GM19452 (cell line): ENCODE measurements at regions not wholly inside any gene's neighbourhood (a gene's known extent, or its start where the extent isn't known, plus 50 kb on each side); places are given as distances from the start of the nearest gene placed in this dataset.

Source experiments
- ATAC-seq: cut with Tn5 transposase; IDR thresholded peaks from one replicate; pipeline ENCODE4 v1.9.1; 2021; ENCODE audit not compliant: unreplicated experiment

DNA sequence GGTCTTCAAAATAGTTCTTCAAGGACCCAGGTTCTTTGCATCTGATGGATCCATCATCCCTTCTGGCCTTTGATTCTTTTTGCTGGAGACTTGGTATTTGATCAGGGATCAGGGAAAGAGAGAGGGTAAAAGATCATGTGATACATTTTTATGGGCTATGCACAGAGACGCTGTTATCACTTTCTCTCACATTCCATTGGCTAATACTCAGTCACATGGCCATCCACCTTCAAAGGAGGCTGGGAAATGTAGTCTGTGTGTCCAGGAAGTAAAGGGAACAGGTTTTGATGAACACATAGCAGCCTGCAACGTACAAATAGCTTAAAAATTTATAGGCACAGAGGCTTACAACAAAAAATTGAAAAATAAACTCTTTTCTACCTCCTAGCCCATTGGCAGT lies 629.6 kb upstream of the FANCL start:
- ATAC-seq = no peak

DNA sequence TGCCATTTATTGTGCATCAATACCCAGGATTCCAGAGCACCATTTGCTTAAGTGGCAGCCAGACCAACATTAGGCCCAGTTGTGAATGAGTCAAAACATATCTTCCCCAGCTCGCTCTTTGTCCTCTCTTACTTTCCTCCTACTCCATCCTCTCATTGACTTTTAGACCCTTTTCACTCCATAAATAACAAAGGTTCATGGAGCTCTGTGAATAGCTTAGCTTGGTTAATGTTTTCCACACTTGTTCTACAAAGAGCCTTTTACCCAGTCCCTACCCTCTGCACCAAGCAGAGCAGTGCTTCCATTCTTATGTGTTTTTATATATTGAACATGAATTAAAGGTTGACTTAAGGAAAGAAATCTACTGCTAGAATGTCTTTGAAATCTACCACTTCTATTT lies 625.8 kb upstream of the FANCL start:
- no peak for ATAC-seq

DNA sequence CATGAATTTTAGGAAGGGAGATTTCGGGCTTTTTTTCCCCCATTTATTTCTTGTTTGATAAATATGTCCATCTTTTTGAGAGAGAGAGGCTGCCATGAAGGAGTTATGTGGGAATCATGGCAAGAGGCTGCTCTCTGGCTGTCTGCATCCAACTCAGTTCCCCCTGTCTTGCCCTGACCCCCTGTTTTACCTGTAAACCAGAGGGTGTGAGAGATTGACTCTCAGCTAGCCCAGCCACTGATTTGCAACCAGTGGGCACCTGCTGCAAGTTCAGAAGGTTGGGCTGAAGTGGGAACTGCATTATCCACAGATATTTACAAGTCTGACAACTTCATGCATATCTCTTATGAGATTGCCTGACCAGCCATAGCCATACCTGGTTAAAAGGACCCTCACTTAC lies 625.4 kb upstream of the FANCL start:
- no peak for ATAC-seq

DNA sequence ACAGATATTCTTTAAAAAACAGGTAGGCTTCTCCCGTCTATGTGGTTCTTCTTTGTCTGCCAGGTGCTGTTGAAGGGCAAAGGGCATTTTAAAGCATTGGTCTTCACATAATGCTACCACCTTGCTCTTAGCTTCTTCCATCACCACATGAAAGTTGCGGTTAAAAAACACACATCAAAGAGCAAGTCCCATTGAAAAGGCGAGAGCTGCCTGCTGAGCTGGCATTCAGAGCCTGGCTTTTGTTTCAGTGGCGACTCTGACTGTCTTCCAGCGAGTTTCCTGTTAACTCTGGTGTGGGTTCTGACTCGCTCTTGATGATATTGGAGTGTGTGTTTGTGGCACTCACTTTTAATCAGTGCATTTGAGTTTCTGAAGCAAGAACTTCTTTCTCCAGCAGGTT lies 624.9 kb upstream of the FANCL start:
- no peak for ATAC-seq

DNA sequence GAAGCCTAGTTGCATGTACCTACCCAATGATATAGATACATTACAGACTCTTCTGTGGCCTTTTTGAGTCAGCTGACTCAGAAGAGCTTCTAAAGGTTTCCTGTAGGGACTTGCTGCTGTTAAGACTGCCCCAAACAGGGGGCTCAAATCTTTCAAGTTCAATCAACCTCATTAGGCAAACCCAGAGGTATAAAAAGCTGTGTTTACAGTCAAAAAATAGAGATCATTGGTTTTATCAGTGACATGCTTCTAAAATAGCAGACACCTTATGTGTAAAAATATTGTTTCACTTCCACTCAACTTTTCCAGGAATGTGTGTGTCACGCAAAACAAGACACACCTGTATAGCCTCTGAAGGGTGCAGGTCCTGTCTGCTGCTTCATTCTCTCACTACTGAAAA lies 624.3 kb upstream of the FANCL start:
- peak; percentile 47 for ATAC-seq

DNA sequence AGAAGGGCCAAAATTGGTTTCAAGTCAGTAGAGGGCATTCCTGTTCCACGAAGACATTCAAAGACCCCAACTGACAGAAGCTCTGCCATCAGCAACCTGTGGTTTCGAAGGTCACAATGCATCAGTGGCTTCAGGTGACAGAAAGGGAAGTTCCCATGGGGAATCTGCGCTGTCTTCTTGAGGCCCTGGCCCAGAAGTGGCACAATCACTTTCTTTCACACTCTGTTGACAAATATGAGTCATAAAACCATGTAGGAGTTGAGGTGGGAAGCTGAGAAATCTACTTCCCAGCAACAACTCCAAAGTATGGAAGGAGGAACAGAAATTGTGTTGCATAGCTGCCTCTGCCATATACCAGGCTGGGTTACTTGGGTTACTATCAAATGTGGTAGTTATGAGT lies 621.1 kb upstream of the FANCL start:
- ATAC-seq = peak; percentile 49

DNA sequence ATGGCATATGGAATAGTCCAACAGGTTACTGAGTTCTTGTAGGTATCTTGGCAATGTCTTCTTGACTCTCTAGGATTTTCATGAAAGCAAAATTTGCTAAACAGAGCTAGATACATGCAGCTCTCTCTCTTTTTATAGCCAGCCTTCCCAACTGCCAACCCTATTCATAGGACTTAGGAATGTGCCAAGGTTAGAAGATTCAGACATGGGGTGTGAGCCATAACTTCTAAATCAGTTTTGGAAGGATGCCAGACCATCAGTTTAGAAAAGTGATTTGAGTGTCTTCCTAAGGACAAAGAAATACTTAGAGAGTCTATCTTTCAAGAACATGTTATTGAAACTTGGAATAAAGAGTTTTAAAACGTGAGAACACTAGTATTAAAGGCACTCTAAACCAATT lies 619.5 kb upstream of the FANCL start:
- no peak for ATAC-seq

DNA sequence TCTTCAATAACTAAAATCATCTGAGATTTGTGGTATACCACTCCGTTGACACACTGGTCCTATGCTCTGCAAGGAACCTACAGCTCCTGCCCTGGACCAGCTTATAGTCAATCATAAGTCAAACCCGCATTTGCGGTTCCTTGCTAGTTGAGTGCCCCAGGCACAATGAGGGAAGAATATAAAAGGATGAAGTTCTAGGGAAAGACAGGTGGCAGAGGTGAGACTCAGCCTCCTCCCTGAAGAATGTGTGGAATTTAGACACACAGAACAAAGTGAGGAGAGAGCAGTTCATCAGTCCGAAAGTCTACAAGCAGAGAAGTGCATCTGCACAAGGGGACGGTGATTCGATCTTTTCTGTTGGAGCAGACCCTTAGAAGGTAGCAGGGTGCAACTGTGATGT lies 615.0 kb upstream of the FANCL start:
- ATAC-seq = no peak

DNA sequence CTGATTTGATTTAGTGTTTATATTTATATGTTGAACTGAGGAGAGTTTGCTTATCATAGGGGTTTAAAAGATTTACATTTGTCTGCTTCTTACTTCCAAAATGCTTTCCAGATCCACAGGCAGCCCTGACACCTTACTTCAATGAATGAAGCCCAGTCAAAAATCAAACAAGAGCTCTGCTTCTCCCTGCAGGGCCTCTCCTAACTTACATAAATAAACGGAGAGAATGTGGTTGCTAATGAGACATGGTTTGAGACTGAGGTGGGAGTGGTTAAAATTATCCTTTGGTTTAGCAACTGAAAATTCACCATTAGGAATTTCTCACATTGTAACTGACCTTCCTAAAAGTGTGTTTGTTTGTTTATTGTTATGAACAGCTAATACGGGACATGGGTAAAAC lies 612.3 kb upstream of the FANCL start:
- no peak for ATAC-seq

DNA sequence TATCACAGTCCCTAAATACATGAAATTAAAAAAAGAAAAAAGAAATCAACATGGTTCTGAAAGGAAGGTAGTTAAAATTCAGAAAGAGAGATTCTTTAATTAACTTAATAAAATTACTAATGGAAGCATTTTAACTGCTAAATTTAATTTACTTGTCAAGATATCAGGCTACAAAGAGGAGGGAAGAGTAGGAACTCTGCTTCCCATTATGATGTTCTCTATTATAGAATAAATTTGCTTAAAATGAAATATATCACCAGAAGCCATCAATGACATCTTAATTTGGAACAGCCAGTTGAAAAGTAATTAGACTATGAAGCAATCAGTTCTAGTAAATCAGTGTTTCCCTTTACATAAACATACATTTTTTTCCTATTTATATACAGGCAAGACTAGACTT lies 611.8 kb upstream of the FANCL start:
- no peak for ATAC-seq

DNA sequence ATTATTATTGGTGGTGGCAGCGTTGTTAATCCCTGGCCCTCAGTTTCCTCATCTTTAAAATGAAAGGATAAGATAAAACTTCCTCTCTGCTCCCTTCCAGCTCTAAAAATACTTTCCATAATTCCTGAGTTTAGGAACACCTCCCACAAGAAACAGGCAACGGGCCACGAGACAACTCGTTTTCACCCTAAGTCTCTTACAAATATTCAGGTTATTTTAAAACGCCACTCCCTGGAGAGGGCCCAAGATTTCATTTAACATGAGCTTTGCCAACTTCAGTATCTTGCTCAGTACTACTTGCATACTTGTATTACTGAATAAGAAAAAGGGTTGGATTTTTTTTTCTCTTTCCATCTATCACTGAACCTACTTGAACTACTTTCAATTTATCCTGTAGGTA lies 611.1 kb upstream of the FANCL start:
- no peak for ATAC-seq

DNA sequence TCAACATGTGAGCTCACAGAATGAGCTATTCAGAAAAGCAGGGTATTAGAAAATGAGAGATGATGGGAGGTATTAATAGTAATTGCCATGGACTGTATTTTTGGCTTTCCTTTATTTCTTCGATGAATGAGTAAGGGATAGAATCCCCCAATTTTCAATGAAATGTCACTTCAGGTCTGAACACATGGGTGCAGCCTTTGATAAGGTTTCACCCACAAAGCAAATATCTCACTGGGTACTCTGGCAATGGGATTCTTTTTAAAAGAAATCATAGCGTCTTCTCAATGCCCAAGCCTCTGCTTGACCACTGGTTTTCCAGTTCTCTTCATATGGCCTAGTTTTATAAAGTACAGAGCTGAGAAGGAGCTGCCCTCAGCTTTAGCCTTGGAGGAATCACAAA lies 610.5 kb upstream of the FANCL start:
- ATAC-seq = no peak

DNA sequence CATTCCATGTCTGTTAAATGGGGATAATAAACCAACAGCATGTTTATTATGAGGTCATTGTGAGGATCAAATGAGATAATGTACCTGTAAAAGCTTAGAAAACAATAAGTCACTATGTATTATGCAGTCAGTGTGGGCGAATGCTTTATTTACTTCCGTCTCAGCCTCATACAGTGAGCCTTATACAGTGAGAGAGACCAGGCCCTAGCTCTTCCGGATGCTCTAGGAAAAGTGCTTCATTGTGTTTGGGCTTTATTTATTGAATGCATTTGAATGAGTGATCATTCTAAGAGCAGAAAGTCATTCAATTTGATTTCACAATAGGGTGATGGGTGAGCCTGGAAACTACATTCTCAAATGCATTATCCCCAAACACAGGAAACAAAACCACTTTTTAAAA lies 603.9 kb upstream of the FANCL start:
- ATAC-seq = no peak

DNA sequence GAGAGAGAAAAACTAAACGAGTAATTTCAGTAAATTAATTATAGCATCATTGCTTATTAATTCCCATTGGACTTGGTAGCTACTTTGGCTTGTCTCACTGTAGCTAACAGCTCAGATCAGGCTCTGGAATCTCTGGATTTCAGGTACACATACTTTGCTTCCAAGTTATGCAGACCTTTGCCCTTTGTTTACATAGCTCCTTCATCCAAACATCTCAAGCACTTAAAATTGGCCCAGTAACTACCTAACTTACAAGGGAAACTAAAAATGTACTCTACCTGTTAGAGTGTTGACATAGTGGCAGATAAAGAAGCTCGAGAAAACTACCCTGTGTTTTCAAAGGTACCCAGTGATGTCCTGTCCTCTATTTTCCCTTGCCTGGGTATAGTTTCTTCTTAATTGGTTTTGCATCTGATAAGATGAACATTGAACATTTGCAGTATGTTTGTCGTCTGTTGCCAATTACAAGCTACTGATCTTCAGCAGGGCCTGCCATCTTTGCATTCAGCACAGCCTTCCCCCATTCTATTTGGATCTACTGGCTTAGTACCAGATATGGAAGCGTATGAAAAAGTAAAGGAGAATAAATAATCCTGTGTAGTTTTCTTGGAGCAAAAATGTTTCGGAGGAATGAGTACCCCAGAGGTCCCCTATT lies 601.5 kb upstream of the FANCL start:
- no peak for ATAC-seq

DNA sequence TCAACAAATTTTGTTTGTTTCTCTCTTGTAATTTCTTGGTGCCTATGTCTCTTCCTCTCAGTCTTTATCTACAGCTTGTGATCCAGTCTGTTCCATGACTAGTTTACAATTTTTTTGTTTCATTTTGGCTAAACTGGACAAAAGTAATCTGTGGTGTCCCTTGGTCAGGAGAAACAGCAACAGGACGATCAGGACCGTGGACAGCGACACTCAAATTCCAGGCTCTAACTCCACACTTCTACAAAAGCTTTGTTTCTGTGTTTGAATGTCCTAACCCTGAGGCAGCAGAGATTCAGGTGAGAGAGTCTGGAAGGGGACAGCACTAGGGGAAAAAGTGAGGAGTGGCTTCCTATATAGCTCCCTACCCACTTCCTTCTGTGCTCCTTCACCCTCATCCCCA lies 593.3 kb upstream of the FANCL start:
- no peak for ATAC-seq

DNA sequence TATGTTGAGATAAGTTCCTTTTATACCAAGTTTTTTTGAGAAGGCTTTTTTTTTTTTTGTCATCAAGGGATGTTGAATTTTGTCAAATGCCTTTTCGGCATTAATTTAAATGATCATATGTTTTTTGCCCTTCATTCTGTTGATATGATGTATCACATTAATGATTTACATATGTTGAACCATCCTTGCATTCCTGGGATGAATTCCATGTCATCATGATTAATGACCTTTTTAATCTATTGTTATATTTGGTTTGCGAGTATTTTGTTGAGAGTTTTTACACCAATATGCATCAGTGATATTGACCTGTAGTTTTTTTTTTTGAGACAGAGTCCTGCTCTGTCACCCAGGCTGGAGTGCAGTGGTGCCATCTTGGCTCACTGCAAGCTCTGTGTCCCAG lies 585.7 kb upstream of the FANCL start:
- ATAC-seq = no peak

DNA sequence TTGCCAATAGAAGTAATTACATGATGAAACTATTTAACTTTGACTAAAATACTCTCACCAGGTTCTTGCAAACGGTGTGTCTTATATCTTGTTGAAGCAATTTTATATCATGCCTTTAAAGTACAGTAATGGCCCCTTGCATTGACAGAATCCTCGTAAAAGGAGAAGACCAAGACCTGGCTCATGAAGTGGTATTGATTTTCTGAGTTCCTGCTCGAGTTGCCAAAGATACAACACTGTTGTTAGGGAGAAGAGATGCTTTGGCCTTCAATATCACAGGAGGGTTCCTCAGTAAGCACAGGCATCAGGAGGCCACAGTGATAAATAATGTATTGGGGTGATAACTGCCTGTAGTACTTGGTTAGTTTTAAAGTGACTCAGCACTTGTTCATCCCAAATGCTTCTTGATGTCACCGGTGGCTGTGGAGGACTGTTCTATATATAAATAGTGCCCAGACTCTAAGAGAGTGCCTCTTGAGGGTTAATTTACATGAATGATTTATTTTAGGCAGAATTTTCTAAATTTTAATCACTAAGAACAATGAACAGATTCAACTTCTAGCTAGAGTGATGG lies 571.7 kb upstream of the FANCL start:
- no peak for ATAC-seq

DNA sequence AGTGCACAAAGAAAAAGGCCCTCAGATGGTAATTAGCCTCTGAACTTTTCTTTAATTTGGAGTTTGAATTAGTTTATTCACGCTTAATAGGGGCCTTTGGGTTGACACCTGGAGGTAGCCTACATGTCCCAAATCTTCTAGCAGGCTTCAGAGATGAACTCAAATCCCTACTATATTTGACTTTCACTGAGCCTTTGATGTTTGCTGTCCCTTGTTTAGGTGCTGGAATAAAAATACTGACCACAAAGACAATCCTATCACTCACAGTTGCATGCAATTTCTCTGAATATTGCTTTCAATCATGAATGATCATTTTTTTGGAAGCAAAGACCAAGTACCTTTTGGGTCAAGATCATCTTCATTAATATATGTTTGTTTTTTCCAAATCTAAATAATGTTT lies 564.0 kb upstream of the FANCL start:
- ATAC-seq = no peak

DNA sequence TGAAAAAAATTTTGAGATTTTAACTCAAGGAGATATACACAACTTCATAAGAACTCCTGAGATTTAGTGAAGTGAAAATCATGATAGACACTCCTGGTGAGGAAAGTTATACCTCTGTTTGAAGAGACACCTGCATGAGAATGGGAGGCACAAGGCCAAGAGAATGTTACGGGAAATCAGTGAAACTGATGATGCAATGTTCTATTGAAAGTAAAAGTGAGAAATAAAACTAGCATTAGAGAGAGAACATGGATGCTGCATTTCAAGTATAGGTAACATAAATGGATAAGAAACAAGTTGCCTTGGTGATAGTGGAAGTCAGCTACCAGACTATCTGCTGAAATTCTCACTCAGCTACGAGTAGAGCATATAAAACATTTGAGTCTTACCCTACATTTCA lies 562.1 kb upstream of the FANCL start:
- no peak for ATAC-seq

DNA sequence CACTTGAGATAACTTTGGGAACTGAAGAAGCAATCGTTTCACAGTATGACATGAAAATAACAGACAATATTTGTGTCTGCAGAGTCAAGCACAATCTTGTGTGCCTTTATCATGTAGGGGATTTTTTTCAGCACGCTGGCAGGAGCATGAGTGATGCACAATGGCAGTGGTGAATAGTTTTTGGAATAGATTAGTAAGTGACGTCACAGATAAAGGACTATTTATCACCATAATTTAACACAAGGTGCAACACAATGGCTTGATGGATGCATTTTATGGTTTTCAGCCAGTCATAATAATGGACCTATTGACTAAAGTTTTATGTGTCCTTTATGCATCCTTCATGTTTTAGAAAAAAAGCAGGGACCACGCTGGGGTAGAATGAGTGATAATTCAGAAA lies 559.8 kb upstream of the FANCL start:
- no peak for ATAC-seq

DNA sequence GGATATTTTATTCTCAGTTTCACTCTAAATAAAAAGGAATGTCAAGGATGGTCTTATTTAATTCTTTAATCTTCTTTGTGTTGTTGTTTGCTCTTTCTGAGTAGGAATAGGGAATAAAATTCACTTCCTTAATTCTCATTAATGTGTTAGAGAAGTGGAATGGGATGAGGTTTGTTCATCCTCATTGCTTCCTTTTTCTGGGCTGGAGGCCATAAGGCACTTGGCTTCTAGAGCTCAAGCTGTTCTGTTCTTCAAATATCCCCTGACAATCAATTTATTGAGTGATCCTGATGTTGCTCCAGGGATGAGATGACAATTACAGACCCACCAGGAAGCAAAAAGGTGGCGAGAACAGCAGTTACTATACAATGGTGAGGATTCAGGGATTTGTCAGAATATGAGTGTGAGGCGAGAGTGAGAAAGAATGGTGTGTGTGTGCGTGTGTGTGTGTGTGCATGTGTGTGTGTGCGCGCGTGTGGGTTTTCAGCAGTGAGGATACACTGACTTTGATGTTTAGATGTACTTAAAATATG lies 557.6 kb upstream of the FANCL start:
- ATAC-seq = no peak

DNA sequence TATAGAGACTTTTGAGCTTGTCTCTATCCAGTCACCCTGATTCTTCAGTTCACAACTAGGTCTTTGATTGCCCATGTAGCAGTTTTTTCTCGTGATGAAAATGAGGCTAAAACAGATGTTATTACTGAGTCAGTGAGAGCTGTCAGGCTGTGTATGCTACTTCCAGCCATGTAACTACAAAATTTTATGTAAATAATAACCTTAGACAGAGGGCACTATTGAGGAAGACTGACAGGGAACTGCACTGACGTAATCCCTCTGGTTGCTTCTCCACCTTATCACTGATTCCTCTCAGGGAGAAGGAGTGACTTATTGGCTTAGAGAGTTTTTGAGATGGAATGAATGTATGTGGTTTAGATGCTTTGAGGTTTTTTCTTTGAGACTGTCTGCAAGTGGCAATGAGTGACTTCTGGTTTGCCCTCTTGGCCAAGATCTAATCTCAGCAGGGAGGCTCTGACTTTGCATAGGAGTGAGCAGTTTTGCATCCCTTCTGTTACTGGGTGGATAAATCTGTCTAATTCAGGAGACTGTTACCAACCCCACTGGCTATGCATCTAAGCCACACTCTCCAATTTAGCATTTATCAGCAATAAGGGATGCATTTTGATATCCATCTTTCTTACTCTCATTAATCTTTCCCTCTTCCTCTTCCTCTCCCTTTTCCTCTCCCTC lies 555.2 kb upstream of the FANCL start:
- ATAC-seq = no peak

DNA sequence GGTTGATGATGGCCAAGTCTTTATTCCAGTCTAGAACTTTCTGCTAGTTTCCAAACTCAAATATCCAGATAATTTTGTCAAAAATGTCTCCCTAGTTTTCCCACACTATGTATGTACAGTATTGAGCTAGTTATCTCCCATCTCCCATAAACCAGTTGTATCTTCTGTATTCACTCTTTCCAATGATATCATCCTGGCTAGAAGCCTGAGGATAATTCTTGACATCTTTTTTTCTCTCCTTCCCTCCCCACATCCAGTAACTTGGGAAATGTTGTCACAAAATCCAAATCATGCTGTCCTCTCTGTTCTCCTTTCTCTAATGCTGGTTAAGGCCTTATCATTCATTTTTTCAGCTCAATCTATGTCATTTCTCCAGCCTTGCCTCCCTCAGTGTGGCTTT lies 553.8 kb upstream of the FANCL start:
- no peak for ATAC-seq
